H9 (cell line): ENCODE measurements at regions not wholly inside any gene's neighbourhood (a gene's known extent, or its start where the extent isn't known, plus 50 kb on each side); places are given as distances from the start of the nearest gene placed in this dataset.

Source experiments
- DNase-seq: peaks from one replicate; pipeline ENCODE4 v3.0.0-alpha.2; 2017
- H2AFZ ChIP-seq: one replicate; pipeline ENCODE4 v1.6.1; 2013; ENCODE audit warnings: mild to moderate bottlenecking, low read length, control low read depth, moderate library complexity
- H2AK5ac ChIP-seq: 2 replicates; pipeline ENCODE4 v1.6.1; 2013; ENCODE audit warnings: low read length, control low read depth, mixed read lengths; ENCODE audit not compliant: insufficient read length
- H2BK120ac ChIP-seq: one replicate; pipeline ENCODE4 v1.6.1; 2013; ENCODE audit warnings: low read depth, mild to moderate bottlenecking, low read length, control low read depth, inconsistent platforms; ENCODE audit not compliant: poor library complexity, severe bottlenecking
- H2BK12ac ChIP-seq: 2 replicates; pipeline ENCODE4 v1.6.1; 2013; ENCODE audit warnings: low read length, control low read depth, mixed read lengths, low read depth; ENCODE audit not compliant: insufficient read length
- H2BK15ac ChIP-seq: 2 replicates; pipeline ENCODE4 v1.6.1; 2013; ENCODE audit warnings: low read depth, low read length, control low read depth
- H2BK20ac ChIP-seq: one replicate; pipeline ENCODE4 v1.6.1; 2013; ENCODE audit warnings: low read depth, mild to moderate bottlenecking, low read length, control low read depth, inconsistent platforms; ENCODE audit not compliant: poor library complexity, severe bottlenecking
- H2BK5ac ChIP-seq: 2 replicates; pipeline ENCODE4 v1.6.1; 2013; ENCODE audit warnings: low read length, control low read depth, mixed read lengths; ENCODE audit not compliant: insufficient read length
- H3K14ac ChIP-seq: 2 replicates; pipeline ENCODE4 v1.6.1; 2013; ENCODE audit warnings: low read length, control low read depth; ENCODE audit not compliant: insufficient read depth
- H3K18ac ChIP-seq: 2 replicates; pipeline ENCODE4 v1.6.1; 2013; ENCODE audit warnings: low read depth, mild to moderate bottlenecking, mixed read lengths, low read length, control low read depth; ENCODE audit not compliant: insufficient read length
- H3K23ac ChIP-seq: 2 replicates; pipeline ENCODE4 v1.6.1; 2013; ENCODE audit warnings: low read length, control low read depth, mixed read lengths, low read depth; ENCODE audit not compliant: insufficient read length
- H3K23me2 ChIP-seq: 2 replicates; pipeline ENCODE4 v1.6.1; 2013; ENCODE audit warnings: low read depth, mild to moderate bottlenecking, mixed read lengths, low read length, control low read depth; ENCODE audit not compliant: insufficient read length, poor library complexity, severe bottlenecking
- H3K27ac ChIP-seq: 2 replicates; pipeline ENCODE4 v1.5.1; 2013; ENCODE audit warnings: low read length, control low read depth, mixed read lengths, low read depth; ENCODE audit not compliant: insufficient read length
- H3K27me3 ChIP-seq: 2 replicates; pipeline ENCODE4 v1.6.1; 2013; ENCODE audit warnings: low read length, control low read depth, inconsistent platforms; ENCODE audit not compliant: insufficient read depth
- H3K4ac ChIP-seq: 2 replicates; pipeline ENCODE4 v1.6.1; 2013; ENCODE audit warnings: low read depth, mild to moderate bottlenecking, control low read depth, inconsistent platforms, low read length, moderate library complexity
- H3K4me1 ChIP-seq: 2 replicates; pipeline ENCODE4 v1.6.1; 2013; ENCODE audit warnings: low read length, control low read depth, inconsistent platforms; ENCODE audit not compliant: insufficient read depth
- H3K4me2 ChIP-seq: 2 replicates; pipeline ENCODE4 v1.6.1; 2013; ENCODE audit warnings: low read length, control low read depth, mixed read lengths; ENCODE audit not compliant: insufficient read length, insufficient read depth
- H3K56ac ChIP-seq: 2 replicates; pipeline ENCODE4 v1.6.1; 2013; ENCODE audit warnings: low read depth, mild to moderate bottlenecking, mixed read lengths, low read length, control low read depth; ENCODE audit not compliant: insufficient read length
- H3K79me1 ChIP-seq: 2 replicates; pipeline ENCODE4 v1.6.1; 2013; ENCODE audit warnings: low read depth, mild to moderate bottlenecking, moderate library complexity, low read length, control low read depth, inconsistent platforms; ENCODE audit not compliant: insufficient read depth, poor library complexity, severe bottlenecking
- H3K79me2 ChIP-seq: 2 replicates; pipeline ENCODE4 v1.6.1; 2013; ENCODE audit warnings: low read length, control low read depth, inconsistent platforms; ENCODE audit not compliant: insufficient read depth
- H3K9ac ChIP-seq: 2 replicates; pipeline ENCODE4 v1.6.1; 2013; ENCODE audit warnings: low read length, control low read depth, mixed read lengths; ENCODE audit not compliant: insufficient read length; ENCODE audit errors: extremely low read depth
- H3K9me3 ChIP-seq: one replicate; pipeline ENCODE4 v1.6.1; 2013; ENCODE audit warnings: low read depth, low read length, inconsistent platforms; ENCODE audit not compliant: control insufficient read depth
- H3T11ph ChIP-seq: one replicate; pipeline ENCODE4 v1.6.1; 2013; ENCODE audit warnings: mild to moderate bottlenecking, low read length, control low read depth, inconsistent platforms
- H4K20me1 ChIP-seq: one replicate; pipeline ENCODE4 v1.6.1; 2013; ENCODE audit not compliant: control insufficient read depth, insufficient read length, insufficient read depth
- H4K5ac ChIP-seq: 2 replicates; pipeline ENCODE4 v1.6.1; 2013; ENCODE audit warnings: low read depth, mild to moderate bottlenecking, mixed read lengths, low read length, control low read depth; ENCODE audit not compliant: insufficient read length
- H4K8ac ChIP-seq: replicated peaks from 2 replicates; pipeline ENCODE4 v1.6.1; 2013; ENCODE audit warnings: low read length, control low read depth, mixed read lengths, low read depth; ENCODE audit not compliant: insufficient read length
- H4K91ac ChIP-seq: 2 replicates; pipeline ENCODE4 v1.6.1; 2013; ENCODE audit warnings: low read depth, mild to moderate bottlenecking, moderate library complexity, mixed read lengths, low read length, control low read depth; ENCODE audit not compliant: insufficient read length
- H3K27ac Mint-ChIP-seq, 3 experiments: 2 replicates in 2 of 3; 3 replicates in 1 of 3; pipeline ENCODE4 v1.8.0; 2020 to 2021; ENCODE audit warnings: mixed read lengths in 3 of 3, mild to moderate bottlenecking in 1 of 3, moderate library complexity in 1 of 3
- H3K27me3 Mint-ChIP-seq: 2 replicates; pipeline ENCODE4 v1.8.0; 2021; ENCODE audit warnings: low read depth, mild to moderate bottlenecking, moderate library complexity, mixed read lengths
- H3K36me3 Mint-ChIP-seq, 3 experiments: 2 replicates in 2 of 3; 3 replicates in 1 of 3; pipeline ENCODE4 v1.8.0; 2020 to 2021; ENCODE audit warnings: low read depth in 3 of 3, mixed read lengths in 3 of 3; ENCODE audit not compliant: insufficient read depth in 1 of 3
- H3K4me1 Mint-ChIP-seq, 2 experiments: 2 replicates each; pipeline ENCODE4 v1.8.0; 2020; ENCODE audit warnings: mixed read lengths in 2 of 2
- H3K4me3 Mint-ChIP-seq, 2 experiments: 2 replicates in 1 of 2; 3 replicates in 1 of 2; pipeline ENCODE4 v1.8.0; 2020 to 2021; ENCODE audit warnings: mild to moderate bottlenecking in 2 of 2, mixed read lengths in 2 of 2, moderate library complexity in 1 of 2
- H3K9me3 Mint-ChIP-seq, 2 experiments: 2 replicates in 1 of 2; 3 replicates in 1 of 2; pipeline ENCODE4 v1.8.0; 2020; ENCODE audit warnings: mild to moderate bottlenecking in 2 of 2, mixed read lengths in 2 of 2, moderate library complexity in 1 of 2
- CTCF ChIP-seq: fragments of 200-600 bp; sonication (generic); conservative IDR thresholded peaks from 3 replicates; pipeline ENCODE4 v1.8.0; 2021; ENCODE audit warnings: antibody characterized with exemption, mild to moderate bottlenecking
- WGBS: extraction: QIAGEN DNeasy Blood & Tissue Kit; methylation state at CpG from one replicate; pipeline ENCODE4 v1.1.7; 2013; ENCODE audit warnings: missing lambda C conversion rate, low lambda C conversion rate, mixed read lengths; ENCODE audit not compliant: insufficient read length; ENCODE audit errors: extremely low coverage; 5-methylcytosine and 5-hydroxymethylcytosine counted together

- H3K23ac ChIP-seq, result no peak overlapping the region
- no peak overlapping the region for H3K18ac ChIP-seq
- Mint-ChIP-seq H3K4me1 (peaks cover 10 to 11% of the 10 kb centered on the region in 2 experiments), H3K36me3 (peaks cover 0 to 2% (median 0%) of the 10 kb centered on the region in 3 experiments; a peak in 1 of 7 replicates), H3K27me3 (peaks cover 43% of the 10 kb centered on the region), H3K4me3 (no peak overlapping the region), H3K9me3 (no peaks in the 10 kb centered on the region; a peak in 2 of 5 replicates), H3K27ac (no peak overlapping the region)
- DNase-seq, result no peak
- H3T11ph ChIP-seq, result no peak overlapping the region
- no peaks in the 10 kb centered on the region for H3K9me3 ChIP-seq
- H3K14ac ChIP-seq, result no peak overlapping the region
- H4K5ac ChIP-seq, result no peak overlapping the region
- no CpG with 5 or more reads among the region's 3 CpGs for WGBS
- no peak overlapping the region for H2BK12ac ChIP-seq
- H2BK20ac ChIP-seq, result no peak overlapping the region
- H4K20me1 ChIP-seq, result no peaks in the 10 kb centered on the region
- TF ChIP-seq CTCF, result no peak
- no peaks in the 10 kb centered on the region; the same call in 1 of the 2 replicates for H3K27me3 ChIP-seq
- no peak overlapping the region for H3K4me2 ChIP-seq
- H3K4me1 ChIP-seq, result no peaks in the 10 kb centered on the region; the same call in 1 of the 2 replicates
- H4K91ac ChIP-seq, result no peak overlapping the region
- H2AK5ac ChIP-seq, result no peak overlapping the region
- H2BK120ac ChIP-seq, result no peak overlapping the region
- no peak overlapping the region for H2AFZ ChIP-seq
- no peak overlapping the region for H3K56ac ChIP-seq
- no peak overlapping the region for H3K9ac ChIP-seq
- H3K79me2 ChIP-seq, result no peaks in the 10 kb centered on the region
- H2BK5ac ChIP-seq, result no peak overlapping the region
- H3K4ac ChIP-seq, result no peak overlapping the region
- H3K23me2 ChIP-seq, result no peaks in the 10 kb centered on the region
- H2BK15ac ChIP-seq, result no peak overlapping the region
- H4K8ac ChIP-seq, result no peak overlapping the region
- no peaks in the 10 kb centered on the region for H3K79me1 ChIP-seq
- no peak overlapping the region for H3K27ac ChIP-seq
Measured at GRCh38 chr10:20707251-20707650, 189.9 kb downstream of the NEBL start.
